HG02981 (cell line): ENCODE measurements at regions not wholly inside any gene's neighbourhood (a gene's known extent, or its start where the extent isn't known, plus 50 kb on each side); places are given as distances from the start of the nearest gene placed in this dataset.

Source experiments
- ATAC-seq: cut with Tn5 transposase; IDR thresholded peaks from one replicate; pipeline ENCODE4 v1.9.1; 2021; ENCODE audit warnings: mild to moderate bottlenecking, moderate library complexity; ENCODE audit not compliant: unreplicated experiment

- peak; percentile 70 for ATAC-seq
These were observed 305.4 kb upstream of the HS6ST1 start for GRCh38 chr2:128623776-128624761.

DNA sequence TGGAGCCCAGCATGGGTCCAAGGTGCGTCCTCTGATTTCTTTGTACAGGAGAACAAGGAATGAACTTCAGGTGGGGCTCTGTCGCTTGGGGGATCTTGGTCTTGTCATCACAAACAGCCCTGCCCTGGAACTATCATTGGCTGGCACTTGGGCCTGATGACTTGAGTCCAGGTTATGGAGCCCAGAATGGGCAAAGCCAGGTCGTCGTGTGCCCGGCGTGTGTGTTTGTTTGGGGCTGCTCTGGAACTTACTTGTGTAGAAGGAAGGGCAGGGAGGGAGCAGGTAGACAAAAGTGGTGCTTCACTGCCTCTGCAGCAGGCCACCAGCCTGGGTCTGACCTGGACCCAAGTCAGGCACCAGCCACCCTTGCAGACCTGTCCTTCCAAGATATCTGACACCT, 306.3 kb upstream of the HS6ST1 start:
- no peak for ATAC-seq

- ATAC-seq, result no peak
These were observed 306.8 kb upstream of the HS6ST1 start for GRCh38 chr2:128625421-128625820.

- no peak for ATAC-seq
These were observed 307.5 kb upstream of the HS6ST1 start for GRCh38 chr2:128625963-128626759.

DNA sequence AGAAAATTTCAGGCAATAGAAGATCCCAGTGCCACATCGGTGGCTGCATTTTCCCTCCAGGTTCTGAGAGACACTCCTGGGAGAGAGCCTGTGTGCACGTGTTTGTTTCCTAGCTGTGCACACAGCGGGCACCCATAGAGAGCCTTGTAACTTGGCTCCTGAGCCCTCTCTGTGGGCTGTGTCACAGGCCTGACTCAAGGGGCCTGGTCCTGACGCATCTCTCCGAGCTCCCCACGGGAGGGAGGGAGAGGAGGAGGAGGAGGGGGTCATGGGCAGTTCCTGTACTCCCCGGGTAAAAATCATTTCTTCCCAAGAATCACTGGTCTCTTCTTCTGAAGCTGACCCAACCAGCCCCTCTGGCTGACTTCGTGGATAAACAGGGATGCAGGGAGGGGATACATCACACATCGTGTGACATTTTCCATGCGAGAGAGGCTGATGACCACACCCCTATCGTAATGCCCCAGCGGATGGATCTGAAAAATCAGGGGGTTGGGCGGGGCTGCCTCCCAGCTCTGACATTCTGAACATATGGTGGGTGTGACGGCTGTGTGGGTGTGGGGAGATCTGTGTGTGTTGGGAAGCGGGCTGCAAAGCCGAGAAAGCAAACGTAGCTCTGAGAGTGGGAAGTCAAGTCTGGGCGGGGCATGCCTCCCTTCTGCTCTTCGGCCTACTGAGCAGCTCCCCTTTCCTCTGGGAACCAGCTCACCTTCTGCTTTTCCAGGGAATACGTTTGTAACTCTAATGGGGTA, 308.3 kb upstream of the HS6ST1 start:
- ATAC-seq, result no peak

- ATAC-seq, result no peak
These were observed 309.5 kb upstream of the HS6ST1 start for GRCh38 chr2:128628206-128628605.

DNA sequence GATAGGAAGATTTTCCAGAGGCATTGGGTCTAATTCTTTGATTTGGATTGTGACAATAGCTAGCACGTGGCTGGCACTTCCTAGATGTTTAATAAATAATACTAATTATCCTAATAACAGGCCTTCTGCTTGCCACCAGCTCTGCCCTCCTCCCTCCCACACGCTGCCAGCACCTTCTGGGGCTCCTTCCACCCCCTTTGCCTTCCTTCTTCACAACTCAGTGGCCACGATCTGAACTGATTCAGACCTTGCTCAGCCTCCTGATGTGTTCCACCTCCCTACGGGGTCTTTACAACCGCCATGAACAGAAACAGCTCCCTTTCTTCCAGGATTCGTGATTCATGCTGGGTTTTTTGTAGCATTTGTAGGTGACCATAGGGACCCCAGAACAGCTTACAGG, 310.3 kb upstream of the HS6ST1 start:
- no peak for ATAC-seq

DNA sequence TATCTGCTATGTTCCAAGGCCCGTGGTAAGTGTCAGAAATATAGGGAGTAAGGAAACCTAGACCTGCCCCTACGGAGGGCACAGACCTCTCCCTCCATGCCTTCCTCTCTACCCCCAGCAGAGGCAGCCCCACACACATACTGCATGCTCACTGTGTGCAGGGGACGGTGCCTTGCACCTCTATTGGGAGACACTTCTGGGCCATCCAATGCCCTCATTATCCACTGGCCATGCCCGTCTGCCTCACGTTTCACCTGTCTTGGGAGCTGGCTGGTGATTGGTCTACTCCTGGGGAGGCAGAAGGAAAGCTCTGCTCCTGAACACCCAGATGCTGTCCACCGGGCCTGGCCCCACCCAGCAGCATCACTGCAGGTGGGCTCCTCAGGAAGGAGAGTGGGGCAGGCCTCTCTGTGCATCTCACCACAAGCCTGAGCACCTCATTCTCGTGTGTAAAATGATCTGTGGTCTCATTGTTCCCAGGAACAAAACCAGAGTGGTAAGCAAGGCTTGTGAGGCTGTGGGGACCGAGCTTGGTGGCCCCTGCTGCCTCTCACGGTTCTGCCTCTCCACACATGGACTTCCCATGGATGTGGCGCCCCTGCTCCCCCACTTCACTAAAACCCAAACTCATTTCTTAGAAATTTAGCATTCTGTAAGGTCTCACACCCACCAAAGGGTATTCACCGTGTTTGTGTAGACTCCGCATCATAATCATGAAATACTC, 312.5 kb upstream of the HS6ST1 start:
- ATAC-seq, result no peak

DNA sequence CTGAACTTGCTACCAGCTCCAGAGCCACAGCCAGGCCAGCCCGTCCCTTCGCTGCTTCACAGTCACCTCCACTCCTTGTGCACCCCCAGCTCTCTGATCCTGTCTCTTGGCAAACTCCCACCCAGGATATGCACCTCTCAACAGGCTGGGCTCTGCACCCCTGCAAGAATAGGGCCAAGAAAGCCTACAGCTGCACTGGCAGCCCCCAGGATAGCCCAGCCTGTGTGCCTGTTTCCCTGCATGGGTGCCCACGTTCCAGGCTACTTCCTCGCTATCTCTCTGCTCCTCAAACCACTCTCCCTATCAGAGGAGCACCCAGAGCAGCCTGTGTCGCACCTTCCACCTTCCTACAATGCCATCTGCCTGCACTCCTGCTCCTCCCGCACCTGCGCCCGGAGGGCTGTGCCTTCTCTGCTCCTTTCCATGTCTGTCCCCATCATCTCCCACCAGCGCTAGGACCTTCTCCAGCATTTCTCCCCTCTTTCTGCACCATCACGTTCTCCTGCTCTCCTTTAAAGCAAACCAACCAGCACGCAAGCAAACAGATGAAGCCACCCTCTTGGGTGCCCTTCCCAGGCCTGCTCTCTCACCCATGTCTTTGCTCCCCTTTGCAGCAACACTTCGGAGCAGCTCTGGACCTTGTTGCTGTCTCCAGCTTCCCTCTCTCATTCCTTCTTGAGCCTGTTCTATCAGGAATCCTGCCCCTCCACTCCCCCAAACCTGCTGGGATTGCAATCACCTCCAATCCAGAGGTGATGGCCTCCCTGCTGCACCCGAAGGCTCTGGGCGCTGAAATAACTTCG, 313.2 kb upstream of the HS6ST1 start:
- ATAC-seq, result no peak

DNA sequence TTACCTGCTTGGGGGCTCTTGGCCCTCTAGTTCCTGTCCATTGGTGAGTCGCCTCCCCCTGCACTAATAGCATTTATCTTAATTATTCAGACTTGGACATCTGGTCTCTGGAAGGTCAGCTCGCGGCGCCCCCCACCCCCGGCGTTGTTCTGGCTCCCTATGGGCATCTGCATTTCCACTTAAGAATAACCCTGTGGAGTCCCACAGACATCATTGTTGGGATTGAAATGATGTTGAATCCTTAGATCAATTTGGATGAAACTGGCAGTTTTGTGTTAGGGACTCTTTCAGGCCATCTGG, 313.8 kb upstream of the HS6ST1 start:
- ATAC-seq, result no peak

DNA sequence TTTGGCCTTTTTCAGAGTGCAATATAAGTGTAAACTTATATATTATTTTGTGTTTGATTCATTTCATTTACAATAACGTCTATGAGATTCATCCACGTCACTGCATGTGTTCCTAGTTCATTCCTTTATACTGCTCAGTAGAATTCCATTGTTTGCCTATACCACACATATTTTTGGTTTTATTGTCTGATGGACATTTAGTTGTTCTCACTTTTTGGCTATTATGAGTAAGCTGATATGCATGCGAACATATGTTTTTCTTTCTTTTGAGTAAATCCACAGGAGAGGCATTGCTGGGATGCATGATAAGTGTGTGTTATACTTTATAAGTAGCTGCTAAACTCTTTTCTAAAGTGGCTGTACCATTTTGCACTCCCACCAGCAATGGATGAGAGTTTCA, 314.8 kb upstream of the HS6ST1 start:
- ATAC-seq, result no peak

DNA sequence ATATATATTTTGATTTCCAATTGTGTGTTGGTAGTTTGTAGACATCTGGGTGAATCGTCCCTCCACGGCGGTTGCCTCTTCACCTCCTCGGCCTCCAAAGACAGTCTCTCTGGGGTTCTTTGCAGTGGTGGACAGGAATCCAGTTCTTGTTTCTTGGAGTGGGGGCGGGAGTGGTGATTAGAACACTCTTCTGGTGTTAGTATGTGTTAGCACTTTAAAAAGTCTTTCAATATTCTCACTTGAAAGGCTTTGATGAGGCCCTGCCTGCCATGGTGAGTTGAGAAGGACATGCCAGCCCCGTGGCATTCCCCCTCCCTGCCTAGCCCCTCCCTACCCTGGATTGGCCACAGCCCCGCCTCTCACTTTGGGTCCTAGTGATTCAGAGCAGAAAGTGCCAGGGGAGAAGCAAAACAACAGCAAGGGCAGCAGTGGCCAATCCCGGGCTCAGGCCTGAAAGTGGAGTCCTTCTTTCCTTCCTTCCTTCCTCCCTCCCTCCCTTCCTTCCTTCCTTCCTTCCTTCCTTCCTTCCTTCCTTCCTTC, 316.8 kb upstream of the HS6ST1 start:
- ATAC-seq, result no peak

GRCh38 chr2:128636802-128637147, 318.1 kb upstream of the HS6ST1 start:
- no peak for ATAC-seq

- no peak for ATAC-seq
These were observed 318.9 kb upstream of the HS6ST1 start for GRCh38 chr2:128637481-128638155.

- no peak for ATAC-seq
These were observed 319.9 kb upstream of the HS6ST1 start for GRCh38 chr2:128638341-128639119.

GRCh38 chr2:128639120-128639477, 320.4 kb upstream of the HS6ST1 start:
- ATAC-seq, result no peak

- ATAC-seq, result no peak
These were observed 321.0 kb upstream of the HS6ST1 start for GRCh38 chr2:128639693-128640092.

GRCh38 chr2:128640166-128640844, 321.6 kb upstream of the HS6ST1 start:
- no peak for ATAC-seq
